Mesenchymal stem cell (in vitro differentiated cells and primary cell): ENCODE measurements at regions not wholly inside any gene's neighbourhood (a gene's known extent, or its start where the extent isn't known, plus 50 kb on each side); places are given as distances from the start of the nearest gene placed in this dataset.

Experiments used
- DNase-seq: peaks from one replicate; pipeline ENCODE4 v3.0.0-alpha.2; 2013
- H2AFZ ChIP-seq: one replicate; pipeline ENCODE4 v1.6.1; 2013; ENCODE audit warnings: low read depth, mild to moderate bottlenecking, control low read depth, inconsistent platforms, low read length, moderate library complexity
- H2AK5ac ChIP-seq: 2 replicates; pipeline ENCODE4 v1.6.1; 2013; ENCODE audit warnings: low read length, moderate library complexity, mild to moderate bottlenecking, inconsistent platforms; ENCODE audit not compliant: severe bottlenecking
- H2BK120ac ChIP-seq: one replicate; pipeline ENCODE4 v1.6.1; 2013; ENCODE audit warnings: low read depth, mild to moderate bottlenecking, inconsistent platforms, low read length, moderate library complexity
- H2BK12ac ChIP-seq, 2 experiments: one replicate each; pipeline ENCODE4 v1.6.1; 2013; ENCODE audit warnings: inconsistent platforms in 2 of 2, low read length in 2 of 2, mild to moderate bottlenecking in 2 of 2, moderate library complexity in 2 of 2, control low read depth in 1 of 2
- H2BK15ac ChIP-seq: one replicate; pipeline ENCODE4 v1.6.1; 2013; ENCODE audit warnings: mild to moderate bottlenecking, low read depth, inconsistent platforms; ENCODE audit not compliant: poor library complexity, severe bottlenecking
- H2BK5ac ChIP-seq: 2 replicates; pipeline ENCODE4 v1.6.1; 2013; ENCODE audit warnings: low read depth, mild to moderate bottlenecking, low read length, control low read depth, inconsistent platforms; ENCODE audit not compliant: poor library complexity, severe bottlenecking
- H3K14ac ChIP-seq, 2 experiments: one replicate each; pipeline ENCODE4 v1.6.1; 2013; ENCODE audit warnings: inconsistent platforms in 2 of 2, low read length in 2 of 2, control low read depth in 1 of 2, mild to moderate bottlenecking in 1 of 2, moderate library complexity in 1 of 2
- H3K18ac ChIP-seq, 2 experiments: one replicate each; pipeline ENCODE4 v1.6.1; 2013; ENCODE audit warnings: inconsistent platforms in 2 of 2, low read length in 2 of 2, control low read depth in 1 of 2, low read depth in 1 of 2, mild to moderate bottlenecking in 1 of 2
- H3K23ac ChIP-seq, 2 experiments: one replicate each; pipeline ENCODE4 v1.6.1; 2013; ENCODE audit warnings: inconsistent platforms in 2 of 2, low read length in 2 of 2, mild to moderate bottlenecking in 2 of 2, moderate library complexity in 2 of 2, control low read depth in 1 of 2
- H3K27ac ChIP-seq: 2 replicates; pipeline ENCODE4 v1.5.1; 2013; ENCODE audit warnings: mild to moderate bottlenecking, moderate library complexity, low read length, control low read depth, inconsistent platforms; ENCODE audit not compliant: poor library complexity, severe bottlenecking
- H3K27me3 ChIP-seq, 2 experiments: 2 replicates each; pipeline versions ENCODE4 v1.6.1 to v1.7.0; 2013; ENCODE audit warnings: low read length in 2 of 2, mild to moderate bottlenecking in 2 of 2, moderate library complexity in 2 of 2, control low read depth in 1 of 2, inconsistent platforms in 1 of 2; ENCODE audit not compliant: control insufficient read depth in 1 of 2, insufficient read depth in 1 of 2
- H3K36me3 ChIP-seq, 2 experiments: 2 replicates each; pipeline versions ENCODE4 v1.6.1 to v1.7.0; 2013; ENCODE audit warnings: low read length in 2 of 2, control low read depth in 1 of 2, inconsistent platforms in 1 of 2, low read depth in 1 of 2, mild to moderate bottlenecking in 1 of 2; ENCODE audit not compliant: insufficient read depth in 2 of 2, control insufficient read depth in 1 of 2
- H3K4ac ChIP-seq, 2 experiments: one replicate each; pipeline ENCODE4 v1.6.1; 2013; ENCODE audit warnings: inconsistent platforms in 2 of 2, low read length in 2 of 2, mild to moderate bottlenecking in 2 of 2, moderate library complexity in 2 of 2, control low read depth in 1 of 2, low read depth in 1 of 2
- H3K4me1 ChIP-seq: 2 replicates; pipeline ENCODE4 v1.6.1; 2013; ENCODE audit warnings: low read depth, low read length, control low read depth; ENCODE audit not compliant: control insufficient read depth, insufficient read depth
- H3K4me2 ChIP-seq: 2 replicates; pipeline ENCODE4 v1.6.1; 2013; ENCODE audit warnings: low read length, mild to moderate bottlenecking, inconsistent platforms; ENCODE audit not compliant: poor library complexity, severe bottlenecking
- H3K4me3 ChIP-seq, 2 experiments: 2 replicates each; pipeline versions ENCODE4 v1.5.1 to v1.7.0; 2013; ENCODE audit warnings: low read length in 2 of 2, mild to moderate bottlenecking in 2 of 2, control low read depth in 1 of 2, low read depth in 1 of 2; ENCODE audit not compliant: insufficient read depth in 1 of 2
- H3K79me1 ChIP-seq: replicated peaks from 2 replicates; pipeline ENCODE4 v1.6.1; 2013; ENCODE audit warnings: mild to moderate bottlenecking, control low read depth, low read length, inconsistent platforms; ENCODE audit not compliant: poor library complexity, severe bottlenecking
- H3K9ac ChIP-seq: 2 replicates; pipeline ENCODE4 v1.7.0; 2013; ENCODE audit warnings: mild to moderate bottlenecking, low read length, moderate library complexity
- H3K9me3 ChIP-seq: 2 replicates; pipeline ENCODE4 v1.7.0; 2013; ENCODE audit warnings: mild to moderate bottlenecking, low read length; ENCODE audit not compliant: control insufficient read depth
- H4K8ac ChIP-seq: one replicate; pipeline ENCODE4 v1.6.1; 2013; ENCODE audit warnings: inconsistent platforms, mild to moderate bottlenecking, low read length, moderate library complexity
- H4K91ac ChIP-seq: one replicate; pipeline ENCODE4 v1.6.1; 2013; ENCODE audit warnings: mild to moderate bottlenecking, low read length, inconsistent platforms
- WGBS: methylation state at CpG from one replicate; pipeline ENCODE4 v1.1.7; 2013; ENCODE audit warnings: mixed read lengths; 5-methylcytosine and 5-hydroxymethylcytosine counted together

- Histone ChIP-seq H3K4me2 (no peak overlapping the region), H3K4ac (no peak overlapping the region), H3K4me1 (no peaks in the 10 kb centered on the region), H3K9me3 (peaks cover 12% of the 10 kb centered on the region), H4K91ac (no peak overlapping the region), H3K36me3 (no peaks in the 10 kb centered on the region), H2BK5ac (no peak overlapping the region), H3K27me3 (no peaks in the 10 kb centered on the region), H2AFZ (no peak overlapping the region), H3K9ac (no peak overlapping the region), H2BK12ac (no peak overlapping the region), H2AK5ac (no peak overlapping the region), H2BK15ac (no peak overlapping the region), H3K27ac (no peak overlapping the region), H4K8ac (no peak overlapping the region), H3K14ac (no peak overlapping the region), H3K18ac (no peak overlapping the region), H3K23ac (no peak overlapping the region), H2BK120ac (no peak overlapping the region), H3K79me1 (no peaks in the 10 kb centered on the region), H3K4me3 (no peak overlapping the region)
- 98% methylated on average over 36 of the region's 36 CpGs for WGBS
- DNase-seq: no peak
Observed at GRCh38 chr2:52629531-52629930, 1138.1 kb upstream of the CHAC2 start.

- no peak overlapping the region for H3K23ac ChIP-seq
- no peak overlapping the region for H2BK120ac ChIP-seq
- H3K9ac ChIP-seq: no peak overlapping the region
- H3K27me3 ChIP-seq: no peaks in the 10 kb centered on the region
- peak overlapping the region in 1 of 2 experiments; percentile 21 for H3K18ac ChIP-seq
- H3K4me3 ChIP-seq: no peak overlapping the region
- DNase-seq: no peak
- no peak overlapping the region for H2BK5ac ChIP-seq
- H2AK5ac ChIP-seq: no peak overlapping the region
- H3K36me3 ChIP-seq: no peaks in the 10 kb centered on the region
- H3K9me3 ChIP-seq: peaks cover 3% of the 10 kb centered on the region
- no peak overlapping the region for H3K27ac ChIP-seq
- no peak overlapping the region for H2BK15ac ChIP-seq
- H4K91ac ChIP-seq: no peak overlapping the region
- no peaks in the 10 kb centered on the region for H3K79me1 ChIP-seq
- H2BK12ac ChIP-seq: no peak overlapping the region
- no peak overlapping the region for H4K8ac ChIP-seq
- H3K14ac ChIP-seq: no peak overlapping the region
- H2AFZ ChIP-seq: no peak overlapping the region
- 93% methylated on average over 2 of the region's 2 CpGs for WGBS
- H3K4ac ChIP-seq: no peak overlapping the region
- H3K4me1 ChIP-seq: no peaks in the 10 kb centered on the region
- H3K4me2 ChIP-seq: no peak overlapping the region
Observed at GRCh38 chr2:52622266-52622665, 1145.3 kb upstream of the CHAC2 start.

DNA sequence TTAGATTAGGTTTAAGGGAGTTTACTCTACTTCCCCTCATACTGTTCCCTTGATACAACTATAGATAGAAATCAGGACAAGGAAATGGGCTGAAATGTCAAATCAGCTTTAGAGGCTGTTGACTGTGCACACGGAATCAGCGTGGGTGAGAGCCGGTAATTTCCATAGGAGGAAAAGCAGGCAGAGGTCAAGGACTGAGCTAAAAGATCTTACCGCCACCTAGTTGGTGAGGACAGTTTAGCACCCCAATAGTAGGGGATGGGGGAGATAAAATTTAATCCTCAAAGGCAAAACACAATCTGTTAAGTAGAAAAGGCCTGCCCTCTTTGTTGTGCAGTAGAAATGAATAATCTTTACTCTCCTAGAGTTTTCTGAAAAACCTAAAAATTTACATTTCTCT is 1154.5 kb upstream of the CHAC2 start:
- Histone ChIP-seq H2BK120ac (no peak overlapping the region), H4K91ac (no peak overlapping the region), H3K4me1 (no peaks in the 10 kb centered on the region), H3K4me3 (no peak overlapping the region), H3K9ac (no peak overlapping the region), H3K36me3 (no peaks in the 10 kb centered on the region), H3K79me1 (no peaks in the 10 kb centered on the region), H2AFZ (no peak overlapping the region), H3K18ac (no peak overlapping the region), H3K23ac (no peak overlapping the region), H2BK5ac (no peak overlapping the region), H3K4me2 (no peak overlapping the region), H4K8ac (no peak overlapping the region), H3K4ac (no peak overlapping the region), H2AK5ac (no peak overlapping the region), H3K27ac (no peak overlapping the region), H2BK15ac (no peak overlapping the region), H2BK12ac (no peak overlapping the region), H3K14ac (no peak overlapping the region), H3K9me3 (no peaks in the 10 kb centered on the region), H3K27me3 (no peaks in the 10 kb centered on the region)
- WGBS: 49% methylated on average over 4 of the region's 4 CpGs
- DNase-seq: peak; percentile 3

- Histone ChIP-seq H3K4me1 (no peaks in the 10 kb centered on the region), H2AFZ (no peak overlapping the region), H3K27me3 (no peaks in the 10 kb centered on the region), H3K4ac (no peak overlapping the region), H3K4me3 (no peak overlapping the region), H3K79me1 (no peaks in the 10 kb centered on the region), H3K23ac (no peak overlapping the region), H2BK15ac (no peak overlapping the region), H2AK5ac (no peak overlapping the region), H3K9me3 (no peaks in the 10 kb centered on the region), H3K27ac (no peak overlapping the region), H2BK120ac (no peak overlapping the region), H4K8ac (no peak overlapping the region), H3K9ac (no peak overlapping the region), H4K91ac (no peak overlapping the region), H2BK5ac (no peak overlapping the region), H3K36me3 (no peaks in the 10 kb centered on the region), H3K18ac (no peak overlapping the region), H3K4me2 (no peak overlapping the region), H3K14ac (no peak overlapping the region), H2BK12ac (no peak overlapping the region)
- no peak for DNase-seq
- 69% methylated on average over 2 of the region's 2 CpGs for WGBS
Observed at GRCh38 chr2:52611759-52612158, 1155.8 kb upstream of the CHAC2 start.
